Endothelial cell of umbilical vein (primary cell): ENCODE measurements at regions not wholly inside any gene's neighbourhood (a gene's known extent, or its start where the extent isn't known, plus 50 kb on each side); places are given as distances from the start of the nearest gene placed in this dataset.

Source experiments
- BruUV-seq: library from RNA; stranded (reverse); fragments of 400-500 nt; replicated peaks from 2 replicates; lab custom pipeline; 2021; lab: Mats Ljungman, UMichigan
- CTCF ChIA-PET: fragments of 300-600, 350-600 bp; sonication (Branson Sonifier 250); formaldehyde crosslinking; loops from one replicate; lab custom pipeline; 2021; ENCODE audit warnings: antibody characterized with exemption, inconsistent platforms; lab: Charles Lee
- POLR2A ChIA-PET: fragments of 300-600, 350-600 bp; sonication (Branson Sonifier 250); formaldehyde crosslinking; loops from one replicate; lab custom pipeline; 2021; ENCODE audit warnings: antibody characterized with exemption, inconsistent platforms; lab: Charles Lee
- DNase-seq: peaks from one replicate; pipeline ENCODE4 v3.0.0-alpha.2; 2011; ENCODE audit warnings: low read depth, low spot score
- FAIRE-seq: peaks from 2 replicates; lab custom pipeline; 2011; peaks lifted over from hg19 to GRCh38; lab: Jason Lieb, UNC
- H2AFZ ChIP-seq: 2 replicates; pipeline ENCODE4 v1.6.0; 2012; ENCODE audit warnings: low read depth, low read length, control low read depth, inconsistent platforms
- H3K27ac ChIP-seq: 2 replicates; pipeline ENCODE4 v1.5.1; 2011; ENCODE audit warnings: low read depth, mild to moderate bottlenecking, control low read depth, low read length, moderate library complexity; ENCODE audit not compliant: insufficient read depth
- H3K27me3 ChIP-seq, 2 experiments: 2 replicates each; pipeline versions ENCODE4 v1.6.0 to v1.6.1; 2011; ENCODE audit warnings: low read length in 2 of 2, mixed read lengths in 1 of 2; ENCODE audit not compliant: control insufficient read depth in 2 of 2, insufficient read depth in 2 of 2
- H3K36me3 ChIP-seq, 2 experiments: 2 replicates in 1 of 2; 3 replicates in 1 of 2; pipeline ENCODE4 v1.5.1; 2011; ENCODE audit warnings: low read length in 2 of 2, mild to moderate bottlenecking in 1 of 2, moderate library complexity in 1 of 2; ENCODE audit not compliant: control insufficient read depth in 2 of 2, insufficient read depth in 2 of 2; ENCODE audit errors: extremely low read depth in 1 of 2
- H3K4me1 ChIP-seq: 3 replicates; pipeline ENCODE4 v1.5.1; 2011; ENCODE audit warnings: mild to moderate bottlenecking, low read length; ENCODE audit not compliant: control insufficient read depth, insufficient read depth; ENCODE audit errors: extremely low read depth
- H3K4me2 ChIP-seq: 2 replicates; pipeline ENCODE4 v1.6.1; 2011; ENCODE audit warnings: low read length, control low read depth, mixed read lengths; ENCODE audit not compliant: insufficient read depth
- H3K4me3 ChIP-seq, 3 experiments: fragments of 200-600 bp in 1 of 3; sonication (generic), shearing (Covaris generic) in 1 of 3; replicated peaks in 1 of 3; 2 replicates each; pipeline ENCODE4 v1.5.1; 2011 to 2016; ENCODE audit warnings: control low read depth in 3 of 3, low read length in 3 of 3, mild to moderate bottlenecking in 2 of 3, inconsistent platforms in 1 of 3, low read depth in 1 of 3, moderate library complexity in 1 of 3; ENCODE audit not compliant: insufficient read depth in 1 of 3
- H3K79me2 ChIP-seq: 2 replicates; pipeline ENCODE4 v1.6.0; 2012; ENCODE audit warnings: low read length, inconsistent platforms; ENCODE audit not compliant: control insufficient read depth, insufficient read depth
- H3K9ac ChIP-seq: replicated peaks from 2 replicates; pipeline ENCODE3; 2011; ENCODE audit warnings: low read length, control low read depth; ENCODE audit not compliant: insufficient read depth; ENCODE audit errors: extremely low read depth
- H3K9me1 ChIP-seq: replicated peaks from 3 replicates; pipeline ENCODE4 v1.6.0; 2011; ENCODE audit warnings: mild to moderate bottlenecking, low read length; ENCODE audit not compliant: control insufficient read depth, insufficient read depth; ENCODE audit errors: extremely low read depth
- H3K9me3 ChIP-seq: replicated peaks from 2 replicates; pipeline ENCODE4 v1.5.1; 2012; ENCODE audit warnings: low read length, inconsistent platforms; ENCODE audit not compliant: control insufficient read depth, insufficient read depth
- H4K20me1 ChIP-seq: replicated peaks from 2 replicates; pipeline ENCODE3; 2011; ENCODE audit warnings: mild to moderate bottlenecking, low read length; ENCODE audit not compliant: control insufficient read depth, insufficient read depth; ENCODE audit errors: extremely low read depth
- CTCF ChIP-seq, 2 donors: IDR thresholded peaks; 1 replicate in 1 of 2; 2 replicates in 1 of 2; pipeline ENCODE4 v1.5.1; 2011; ENCODE audit warnings: low read length in 2 of 2, mild to moderate bottlenecking in 2 of 2, moderate library complexity in 2 of 2, control low read depth in 1 of 2, inconsistent platforms in 1 of 2, low read depth in 1 of 2; ENCODE audit not compliant: insufficient read depth in 1 of 2; ENCODE audit errors: extremely low read depth in 1 of 2
- EZH2 ChIP-seq: IDR thresholded peaks from 2 replicates; pipeline ENCODE4 v1.6.1; 2012; ENCODE audit warnings: borderline replicate concordance, low read depth, mild to moderate bottlenecking, moderate library complexity, low read length, inconsistent platforms; ENCODE audit not compliant: severe bottlenecking
- FOS ChIP-seq: IDR thresholded peaks from 2 replicates; pipeline ENCODE4 v1.6.1; 2011; ENCODE audit warnings: mild to moderate bottlenecking, low read length, moderate library complexity, borderline replicate concordance; ENCODE audit not compliant: insufficient read depth
- GATA2 ChIP-seq: IDR thresholded peaks from 2 replicates; pipeline ENCODE4 v1.7.0; 2011; ENCODE audit warnings: low read depth, mild to moderate bottlenecking, moderate library complexity, mixed read lengths, low read length; ENCODE audit not compliant: insufficient read length, insufficient read depth
- JUN ChIP-seq: IDR thresholded peaks from 2 replicates; pipeline ENCODE4 v1.6.1; 2011; ENCODE audit warnings: borderline replicate concordance, low read depth; ENCODE audit not compliant: insufficient read length, insufficient read depth
- MAX ChIP-seq: IDR thresholded peaks from 2 replicates; pipeline ENCODE4 v1.6.1; 2011; ENCODE audit not compliant: insufficient read depth, insufficient read length
- MYC ChIP-seq: IDR thresholded peaks from one replicate; pipeline ENCODE4 v1.6.1; 2011; ENCODE audit warnings: mild to moderate bottlenecking, low read depth, low read length
- POLR2A ChIP-seq: IDR thresholded peaks from 2 replicates; pipeline ENCODE4 v1.6.1; 2012; ENCODE audit warnings: low read depth, mild to moderate bottlenecking, control low read depth, low read length
- POLR2AphosphoS5 ChIP-seq: IDR thresholded peaks from 2 replicates; pipeline ENCODE4 v1.6.1; 2012; ENCODE audit warnings: low read depth, mild to moderate bottlenecking, control low read depth, low read length, moderate library complexity; ENCODE audit not compliant: insufficient read depth
- dilution Hi-C: fragments of 300-500 bp; cut with MboI; formaldehyde crosslinking; loops from one replicate; pipeline ENCODE4 v1.15.0; 2019; ENCODE audit warnings: low sequenced_read_pairs; ENCODE audit not compliant: extremely low pct_ligation_motif_present
- intact Hi-C: fragments of 100-400 bp; cut with micrococcal nuclease; formaldehyde crosslinking; loops from one replicate; pipeline ENCODE4 v1.10.0; 2022

GRCh38 chr2:236678307-236678975 is 108.8 kb downstream of the ACKR3 start:
- peaks cover 3% of the 10 kb centered on the region for H3K4me1 ChIP-seq

GRCh38 chr2:236679884-236680860 is 110.5 kb downstream of the ACKR3 start:
- intact Hi-C loops (no loop called here), dilution Hi-C loops (no loop called here)
- no peaks in the 10 kb centered on the region for H3K79me2 ChIP-seq
- no peaks in the 10 kb centered on the region for H3K9me3 ChIP-seq
- CTCF ChIA-PET: interaction anchor here (0.8 to 1.2 kb wide), 3 partner anchors 8 to 348 kb away, joined by 3 read pairs; no protein-coding TSS in a partner anchor
- H3K27me3 ChIP-seq: peaks cover 0 to 3% of the 10 kb centered on the region in 2 experiments
- no peak for FAIRE-seq
- H3K4me3 ChIP-seq: no peak overlapping the region
- no peaks in the 10 kb centered on the region for H3K9me1 ChIP-seq
- no peak for TF ChIP-seq JUN
- no peak for TF ChIP-seq POLR2AphosphoS5
- no peak for TF ChIP-seq CTCF (IDR thresholded peaks at IDR 0.05; ENCODE audit: extremely low read depth in 1 of 2, insufficient read depth in 1 of 2, low read depth in 1 of 2, low read length in 2 of 2)
- no peak for TF ChIP-seq POLR2A
- no peak for TF ChIP-seq FOS
- TF ChIP-seq EZH2: no peak
- TF ChIP-seq MYC: no peak
- TF ChIP-seq MAX: no peak
- no peak for TF ChIP-seq GATA2
- DNase-seq: no peak
- no peak overlapping the region for H3K9ac ChIP-seq
- BruUV-seq: no TSS peak
- H3K36me3 ChIP-seq: no peaks in the 10 kb centered on the region
- no peaks in the 10 kb centered on the region for H4K20me1 ChIP-seq
- H3K27ac ChIP-seq: no peak overlapping the region
- no peak overlapping the region for H3K4me2 ChIP-seq
- no peaks in the 10 kb centered on the region for H3K4me1 ChIP-seq
- POLR2A ChIA-PET: no interaction called here
- H2AFZ ChIP-seq: no peak overlapping the region

More at GRCh38 chr2:236678307-236678975, 108.8 kb downstream of the ACKR3 start:
- H4K20me1 ChIP-seq: no peaks in the 10 kb centered on the region
- peaks cover 0 to 3% of the 10 kb centered on the region in 2 experiments for H3K27me3 ChIP-seq
- FAIRE-seq: no peak
- H3K36me3 ChIP-seq: no peaks in the 10 kb centered on the region
- TF ChIP-seq FOS: no peak
- dilution Hi-C loops (no loop called here), intact Hi-C loops (no loop called here)
- H3K27ac ChIP-seq: no peak overlapping the region
- CTCF ChIA-PET: interaction anchor here (1.2 kb wide), 1 partner anchor 350 kb away, joined by 3 read pairs; no protein-coding TSS in a partner anchor
- no peaks in the 10 kb centered on the region for H3K79me2 ChIP-seq
- H3K4me2 ChIP-seq: no peak overlapping the region
- no peak overlapping the region for H3K9ac ChIP-seq
- H3K9me1 ChIP-seq: no peaks in the 10 kb centered on the region
- POLR2A ChIA-PET: no interaction called here
- H2AFZ ChIP-seq: no peak overlapping the region
- H3K9me3 ChIP-seq: no peaks in the 10 kb centered on the region
- H3K4me3 ChIP-seq: no peak overlapping the region
- no TSS peak for BruUV-seq
- DNase-seq: no peak
